Stimulated activated CD4-positive, alpha-beta T cell treated with anti-CD3 and anti-CD28 coated beads, TNF-alpha, amount 100 ng/mL, for 1 hour (primary cell): ENCODE measurements at regions not wholly inside any gene's neighbourhood (a gene's known extent, or its start where the extent isn't known, plus 50 kb on each side); places are given as distances from the start of the nearest gene placed in this dataset.
A peak's percentile ranks its signal among the peaks of the same experiment; 100 is the strongest.
"Not testable (repeated sequence)": the region's sequence is repeated elsewhere in the genome, so short reads cannot be mapped to it uniquely, and the experiment has no call there.

Experiments
- DNase-seq, 3 donors: peaks; one replicate each; pipeline ENCODE4 v3.0.0-alpha.2; 2020; ENCODE audit warnings: low read depth in 3 of 3, low spot score in 1 of 3

DNA sequence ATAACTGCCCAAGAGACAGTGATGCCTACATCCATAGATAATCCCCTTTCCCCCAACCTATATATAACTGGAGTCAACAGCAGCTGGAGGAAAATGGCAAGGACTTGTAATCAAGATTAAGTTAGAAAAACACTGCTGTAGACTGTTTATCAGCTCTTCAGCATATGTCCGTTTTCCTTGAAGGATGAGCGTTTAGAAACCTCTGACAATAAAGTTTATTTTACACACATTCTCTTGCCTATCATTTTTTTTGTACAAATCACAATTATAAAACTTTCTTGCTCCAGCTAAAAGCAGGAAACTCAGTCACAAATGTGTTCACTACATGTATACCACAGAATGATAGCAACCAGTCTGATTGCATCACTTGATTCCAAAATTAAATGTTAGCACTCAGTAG is 50.8 kb downstream of the PPIAL4G start:
- not testable (repeated sequence) for DNase-seq

DNA sequence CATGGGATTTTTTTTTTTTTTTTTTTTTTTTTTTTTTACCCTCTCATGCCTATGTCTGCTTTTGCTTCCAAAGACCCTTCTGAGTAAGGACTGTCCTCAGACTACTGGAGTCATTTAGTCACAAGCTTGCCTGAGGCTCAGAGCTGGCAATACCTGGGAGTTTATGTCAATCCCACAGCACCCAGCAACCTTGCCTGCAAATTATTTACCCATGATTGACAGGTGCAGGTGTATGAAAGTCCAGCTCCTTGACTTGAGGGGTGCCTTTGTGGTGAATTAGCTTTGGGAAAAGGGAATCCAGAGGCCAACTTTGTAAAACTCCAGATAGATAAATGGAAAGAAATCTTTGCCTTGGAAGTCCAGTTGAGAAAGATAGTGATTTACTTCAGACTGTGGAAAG is 53.2 kb downstream of the PPIAL4G start:
- not testable (repeated sequence) for DNase-seq

DNA sequence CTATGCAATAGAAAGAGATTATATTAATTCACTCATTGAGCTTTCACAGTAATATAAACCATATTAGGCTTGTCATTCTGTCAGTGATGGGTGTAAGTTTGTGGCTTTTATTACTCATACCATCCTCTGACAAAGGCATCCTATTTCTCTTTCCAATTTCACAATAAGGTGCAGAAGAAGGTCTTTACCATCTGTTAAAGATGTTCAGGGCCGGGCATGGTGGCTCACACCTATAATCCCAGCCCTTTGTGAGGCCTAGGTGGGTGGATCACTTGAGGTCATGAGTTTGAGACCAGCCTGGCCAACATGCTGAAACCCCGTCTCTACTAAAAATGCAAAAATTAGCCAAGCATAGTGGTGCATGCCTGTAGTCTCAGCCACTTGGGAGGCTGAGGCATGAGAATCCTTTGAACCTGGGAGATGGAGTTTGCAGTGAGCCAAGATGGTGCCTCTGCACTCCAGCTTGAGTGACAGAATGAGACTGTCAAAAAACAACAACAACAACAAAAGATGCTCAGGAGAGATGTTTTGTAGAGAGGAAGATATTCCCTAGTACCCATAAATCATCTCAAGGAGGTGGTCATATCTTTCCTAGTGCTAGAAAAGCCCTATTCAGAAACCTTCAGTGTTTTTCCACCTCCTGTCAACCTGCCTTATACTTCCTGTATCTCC is 56.0 kb downstream of the PPIAL4G start:
- DNase-seq: not testable (repeated sequence)

DNA sequence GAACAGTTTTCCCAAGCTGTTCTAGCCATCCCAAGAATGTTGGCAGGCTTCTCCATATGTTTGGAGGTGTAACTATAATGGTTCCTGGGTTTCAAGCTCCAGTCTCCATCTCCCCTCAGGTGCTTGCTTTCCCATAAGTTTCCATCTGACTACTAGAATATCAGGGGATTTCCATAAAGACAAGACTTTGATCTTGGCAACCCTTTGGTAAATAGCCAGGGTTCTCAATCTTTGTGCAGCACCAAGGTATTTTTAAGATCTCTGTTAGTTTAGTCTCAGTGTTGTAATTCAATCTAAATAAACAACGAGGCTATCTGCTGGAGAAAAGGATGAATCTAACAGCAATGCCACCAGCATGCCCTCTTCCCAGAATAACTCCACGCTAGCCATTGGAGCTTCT is 56.7 kb downstream of the PPIAL4G start:
- not testable (repeated sequence) for DNase-seq

DNA sequence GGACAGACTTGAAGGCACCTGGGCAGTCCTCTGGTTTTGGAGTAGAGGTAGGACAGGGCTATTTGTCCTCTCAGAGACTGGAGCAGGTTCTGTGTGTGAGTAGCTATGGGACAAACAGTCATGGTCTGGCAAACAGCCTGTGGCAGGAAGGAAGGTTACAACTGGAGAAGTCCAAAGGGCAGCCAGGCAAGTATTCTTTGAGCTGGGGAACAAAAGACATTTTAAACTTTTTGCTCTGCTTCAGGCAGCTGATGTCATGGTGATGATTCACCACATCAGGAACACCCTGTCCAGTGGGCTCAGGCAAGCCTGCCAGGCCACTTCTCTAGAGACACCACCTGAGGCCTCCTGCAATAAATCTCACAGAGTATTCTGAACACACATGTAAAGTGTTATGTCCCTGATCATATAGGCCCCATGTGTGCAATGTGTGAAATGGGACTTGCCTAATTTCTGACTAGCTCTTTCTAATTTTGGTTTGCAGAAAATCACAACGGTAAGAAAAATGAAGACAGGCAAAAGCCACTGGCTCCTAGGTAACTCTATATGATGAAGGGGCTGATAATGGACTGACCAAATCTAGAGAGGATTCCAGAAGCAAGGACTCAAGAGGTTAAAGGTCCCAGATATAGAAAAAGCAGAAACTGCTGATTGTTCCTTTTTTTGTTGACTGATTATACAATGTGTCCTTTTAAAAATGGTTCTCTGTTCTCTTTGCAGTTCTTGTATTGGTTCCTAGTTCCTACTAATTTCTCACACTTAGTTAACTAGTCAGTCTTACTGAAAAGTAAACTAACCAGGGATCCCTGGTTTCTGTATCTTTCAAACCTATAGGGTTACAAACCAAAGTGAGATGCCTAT is 58.7 kb downstream of the PPIAL4G start:
- DNase-seq: not testable (repeated sequence)

DNA sequence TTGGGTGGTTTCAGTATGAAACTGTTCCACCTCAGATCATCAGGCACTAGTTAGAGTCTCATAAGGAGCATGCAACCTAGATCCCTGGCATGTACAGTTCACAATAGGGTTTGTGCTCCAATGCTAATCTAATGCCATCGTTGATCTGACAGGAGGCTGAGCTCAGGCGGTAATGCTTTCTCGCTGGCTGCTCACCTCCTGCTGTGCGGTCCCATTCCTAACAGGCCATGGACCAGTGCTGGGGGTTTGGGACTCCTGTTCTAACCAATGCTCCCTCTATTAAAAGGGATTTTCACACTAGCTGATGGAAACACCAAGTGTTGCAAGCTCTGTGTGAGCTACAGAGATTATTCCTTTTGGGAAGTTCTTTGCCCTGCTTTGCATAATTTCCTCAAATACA is 60.2 kb downstream of the PPIAL4G start:
- not testable (repeated sequence) for DNase-seq

DNA sequence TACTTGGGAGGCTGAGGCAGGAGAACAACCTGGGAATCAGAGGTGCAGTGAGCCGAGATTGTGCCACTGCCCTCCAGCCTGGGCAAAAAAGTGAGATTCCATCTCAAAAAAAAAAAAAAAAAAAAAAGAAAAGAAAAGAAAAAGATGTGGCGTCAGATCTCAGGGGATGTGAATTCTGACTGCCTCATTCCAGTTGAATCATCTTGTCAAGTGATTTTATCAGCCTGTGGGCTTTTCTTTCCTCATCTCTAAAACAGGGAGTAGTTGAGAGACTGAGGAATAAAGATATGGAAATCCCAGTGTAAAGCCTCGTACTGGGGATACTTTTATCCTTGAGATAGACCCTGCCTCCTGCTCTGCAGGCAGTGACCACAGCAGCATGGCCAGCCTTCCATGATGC is 65.9 kb downstream of the PPIAL4G start:
- not testable (repeated sequence) for DNase-seq

DNA sequence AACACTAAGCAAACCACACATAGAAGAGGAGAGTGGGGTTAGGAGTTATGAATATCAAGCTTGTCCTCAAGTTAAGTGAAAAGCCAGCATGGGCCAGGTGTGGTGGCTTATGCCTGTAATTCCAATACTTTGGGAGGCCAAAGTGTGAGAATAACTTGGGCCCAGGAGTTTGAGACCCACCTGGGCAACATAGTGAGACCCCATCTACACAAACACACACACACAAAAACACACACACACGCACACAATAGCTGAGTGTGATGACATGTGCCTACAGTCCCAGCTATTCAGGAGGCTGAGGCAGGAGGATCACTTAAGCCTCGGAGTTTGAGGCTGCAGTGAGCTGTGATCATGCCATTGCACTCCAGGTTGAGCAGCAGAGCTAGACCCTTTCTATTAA is 69.7 kb downstream of the PPIAL4G start:
- not testable (repeated sequence) for DNase-seq

DNA sequence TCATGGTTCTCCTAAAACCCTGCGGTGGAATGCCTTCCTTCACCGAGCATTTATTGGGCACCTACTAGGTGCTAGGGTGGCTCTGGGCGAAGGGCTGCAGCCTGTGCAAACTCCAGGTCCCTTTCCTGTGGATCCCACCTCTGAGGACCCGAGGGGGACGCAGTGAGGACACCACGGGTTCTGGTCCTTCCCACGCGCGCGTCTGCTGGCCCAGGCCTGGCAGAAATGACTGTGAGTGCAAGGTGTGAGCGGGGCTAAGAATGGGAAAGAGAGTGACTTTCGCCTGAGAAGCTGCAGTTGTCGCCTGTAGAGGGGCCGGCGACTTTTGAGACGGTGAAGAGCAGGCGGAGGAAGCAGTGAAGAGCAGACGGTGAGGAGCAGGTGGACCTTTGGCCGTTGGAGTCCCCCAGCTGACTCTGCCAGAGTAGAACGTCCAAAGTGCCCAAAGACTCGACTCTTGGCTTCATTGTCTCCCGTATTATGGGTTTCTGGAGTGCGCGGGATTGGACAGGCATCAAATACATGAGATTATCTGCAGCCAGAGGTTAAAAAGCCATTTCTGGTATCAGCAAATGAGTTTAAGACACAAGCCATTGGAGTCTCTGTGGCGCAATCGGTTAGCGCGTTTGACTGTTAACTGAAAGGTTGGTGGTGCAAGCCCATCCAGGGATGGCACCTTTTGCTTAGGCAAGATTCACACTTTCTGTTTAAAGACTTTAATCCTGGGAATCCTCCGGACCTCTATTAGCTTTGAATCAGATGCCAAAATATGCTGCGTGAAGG is 78.1 kb downstream of the PPIAL4G start:
- not testable (repeated sequence) for DNase-seq

DNA sequence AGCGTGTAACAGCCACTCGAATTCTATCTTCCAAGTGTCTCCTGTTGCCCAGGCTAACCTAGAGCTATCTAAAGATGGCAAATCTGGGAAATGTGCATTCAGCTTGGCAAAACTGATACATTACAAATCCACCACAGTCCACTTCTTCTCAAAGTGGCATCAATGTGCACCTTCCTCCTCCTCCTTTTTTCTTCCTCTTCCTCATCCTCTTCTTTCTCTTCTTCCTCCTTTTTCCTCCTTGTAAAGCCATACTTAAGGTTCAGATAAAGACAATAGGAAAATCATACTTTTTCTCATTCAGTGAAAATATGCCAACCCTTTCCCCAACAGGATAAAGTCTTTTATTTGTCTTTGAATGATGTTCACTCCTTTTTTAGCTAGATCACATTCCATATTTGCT is 79.2 kb downstream of the PPIAL4G start:
- not testable (repeated sequence) for DNase-seq

DNA sequence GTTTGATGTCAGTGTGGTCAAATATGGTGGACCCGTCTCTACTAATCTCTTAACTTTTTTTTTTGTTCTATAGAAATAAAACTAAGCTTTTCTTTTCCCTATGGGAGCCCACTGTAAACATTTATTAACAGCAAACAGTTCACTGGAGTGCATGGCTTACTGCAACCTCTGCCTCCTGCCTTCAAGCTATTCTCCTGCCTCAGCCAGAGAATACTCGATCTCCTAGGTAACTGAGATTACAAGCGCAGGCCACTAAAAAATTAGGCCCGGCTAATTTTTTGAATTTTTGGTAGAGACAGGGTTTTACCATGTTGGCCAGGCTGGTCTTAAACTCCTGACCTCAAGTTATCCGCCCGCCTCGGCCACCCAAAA is 80.0 kb downstream of the PPIAL4G start:
- not testable (repeated sequence) for DNase-seq

DNA sequence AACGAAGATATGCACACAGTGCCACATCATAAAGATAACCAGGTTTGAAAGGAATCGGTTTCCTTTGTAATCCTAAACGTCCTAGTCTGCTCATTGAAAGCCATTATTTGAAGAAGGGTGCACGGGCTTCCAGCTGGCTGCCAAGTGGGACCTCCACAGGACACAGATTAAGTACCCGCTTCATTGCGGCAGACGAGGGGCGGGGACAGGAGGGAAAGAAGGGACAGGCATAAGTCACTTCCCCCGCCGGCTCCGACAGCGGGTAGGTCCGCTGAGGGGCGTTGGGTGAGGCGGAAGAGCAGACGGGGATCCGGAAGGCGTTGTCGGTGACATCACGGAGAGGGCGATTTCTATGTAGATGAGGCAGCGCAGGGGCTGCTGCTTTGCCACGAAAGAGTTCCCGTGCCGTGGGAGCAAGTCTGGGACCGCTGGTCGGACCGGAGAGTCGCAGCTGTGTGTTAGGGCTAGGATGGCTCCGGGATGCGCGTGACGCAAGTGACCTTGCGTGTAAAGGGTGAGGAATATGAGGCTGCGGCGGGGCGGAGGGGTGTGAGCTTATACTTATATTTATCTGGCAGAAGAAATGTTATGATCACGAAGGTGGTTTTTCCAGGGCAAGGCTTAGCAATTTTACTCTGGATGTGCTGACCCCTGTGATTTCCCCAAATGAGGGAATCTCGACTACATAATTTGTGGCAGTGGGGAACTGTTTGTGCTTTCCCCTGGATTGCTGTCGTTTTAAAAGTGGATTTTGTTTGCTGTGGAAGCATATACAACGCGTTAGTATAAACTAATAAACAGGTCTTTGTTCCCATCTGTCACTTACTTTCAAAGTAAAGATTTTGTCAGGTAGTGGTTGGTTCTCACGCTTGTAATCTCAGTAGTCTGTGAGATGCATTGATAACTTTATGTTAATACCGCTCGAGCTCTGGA is 80.7 kb downstream of the PPIAL4G start:
- DNase-seq: peak; percentile 66 to 67 (median 67)

DNA sequence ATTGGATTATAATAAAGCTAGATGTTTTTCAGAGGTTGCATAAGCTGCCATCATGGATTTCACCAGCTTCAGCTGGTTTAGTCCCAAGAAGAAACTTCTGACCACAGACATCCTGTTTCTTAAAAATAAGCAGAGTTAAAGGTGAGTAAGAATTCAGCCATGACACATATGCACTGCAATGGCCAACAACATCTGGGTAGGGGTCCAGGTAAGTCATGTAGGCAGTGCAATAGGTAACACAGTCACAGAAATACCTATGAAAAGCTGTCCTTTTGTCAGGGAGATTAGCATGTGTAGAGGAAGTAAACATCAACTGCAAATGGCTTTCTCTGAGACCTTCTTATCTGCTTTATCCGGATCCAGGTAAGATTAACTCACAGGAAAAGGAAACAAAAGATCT is 85.6 kb downstream of the PPIAL4G start:
- not testable (repeated sequence) for DNase-seq

DNA sequence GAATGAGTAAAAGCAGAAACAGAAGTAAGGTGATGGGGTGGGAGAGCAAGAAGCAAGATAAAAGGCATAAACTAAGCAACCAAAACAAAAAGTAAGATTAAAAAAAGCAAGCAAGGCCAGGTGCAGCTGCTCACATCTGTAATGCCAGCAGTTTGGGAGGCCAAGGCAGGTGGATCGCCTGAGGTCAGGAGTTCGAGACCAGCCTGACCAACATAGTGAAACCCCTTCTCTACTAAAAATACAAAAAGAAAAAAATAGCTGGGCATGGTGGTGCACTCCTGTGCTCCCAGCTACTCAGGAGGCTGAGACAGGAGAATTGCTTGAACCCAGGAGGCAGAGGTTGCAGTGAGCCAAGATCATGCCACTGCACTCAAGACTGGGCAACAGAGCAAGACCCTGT is 90.6 kb downstream of the PPIAL4G start:
- not testable (repeated sequence) for DNase-seq

DNA sequence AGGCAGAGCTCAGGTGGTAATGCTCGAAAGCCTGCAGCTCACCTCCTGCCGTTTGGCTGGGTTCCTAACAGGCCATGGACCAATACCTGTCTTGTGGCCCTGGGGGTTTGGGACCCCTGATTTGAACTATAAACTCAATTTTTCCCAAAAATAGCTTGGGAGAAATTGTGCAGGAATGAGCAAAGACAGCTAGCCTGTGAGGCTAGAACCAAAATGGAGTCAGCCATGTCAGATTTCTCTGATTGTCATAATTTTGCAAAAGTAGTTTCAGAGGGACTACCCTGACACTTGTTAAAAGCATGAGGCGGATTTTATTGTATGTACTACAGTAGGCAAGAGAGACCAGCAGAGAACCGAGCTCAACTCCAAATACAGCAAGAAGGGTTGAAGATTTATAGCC is 91.8 kb downstream of the PPIAL4G start:
- DNase-seq: not testable (repeated sequence)

DNA sequence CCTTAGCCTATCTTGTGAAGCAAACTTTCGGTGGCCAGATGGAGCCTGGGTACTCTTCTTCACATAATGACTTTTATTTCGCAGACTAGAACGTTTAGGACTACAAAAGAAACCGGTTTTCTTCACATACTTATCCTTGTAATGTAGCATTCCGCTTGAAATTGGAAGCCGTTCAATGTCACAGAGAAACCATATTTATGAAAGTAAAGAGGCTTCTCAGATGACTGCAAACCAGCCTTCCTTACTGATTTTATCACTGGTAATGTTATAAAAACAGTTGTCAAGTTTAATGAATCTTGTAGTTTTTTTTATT is 94.1 kb downstream of the PPIAL4G start:
- no peak for DNase-seq

DNA sequence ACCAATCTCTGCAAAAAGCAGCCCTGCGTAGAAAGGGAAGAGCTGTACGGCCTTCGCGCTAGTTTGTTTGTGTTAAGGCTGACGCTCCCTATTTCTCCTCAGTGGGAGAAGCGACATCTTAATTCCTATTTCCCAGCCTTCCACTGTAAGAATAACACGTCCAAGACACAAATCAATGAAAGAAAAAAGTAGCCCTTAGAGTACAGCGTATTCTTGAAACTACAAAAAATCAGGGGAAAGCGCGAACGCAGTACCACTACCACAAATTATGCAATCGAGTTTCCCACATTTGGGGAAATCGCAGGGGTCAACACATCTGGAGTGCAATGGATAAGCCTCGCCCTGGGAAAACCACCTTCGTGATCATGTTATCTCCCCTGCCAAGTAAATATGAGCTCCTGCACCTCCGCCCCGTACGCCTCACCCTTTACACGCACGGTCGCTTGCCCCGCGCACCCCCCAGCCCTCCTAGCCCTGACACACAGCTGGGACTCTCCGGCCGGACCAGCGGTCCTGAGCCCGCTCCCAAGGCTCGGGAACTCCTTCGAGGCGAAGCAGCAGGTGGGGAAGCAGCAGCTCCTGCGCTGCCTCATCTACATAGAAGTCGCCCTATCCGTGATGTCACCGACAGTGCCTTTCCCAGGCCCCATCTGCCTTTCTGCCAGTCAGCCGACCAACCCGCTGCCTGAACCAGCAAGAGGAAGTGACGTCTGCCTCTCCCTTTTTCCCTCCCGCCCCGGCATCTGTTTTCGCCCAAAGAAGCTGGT is 94.7 kb downstream of the PPIAL4G start:
- DNase-seq: peak; percentile 68 to 69 (median 68)

DNA sequence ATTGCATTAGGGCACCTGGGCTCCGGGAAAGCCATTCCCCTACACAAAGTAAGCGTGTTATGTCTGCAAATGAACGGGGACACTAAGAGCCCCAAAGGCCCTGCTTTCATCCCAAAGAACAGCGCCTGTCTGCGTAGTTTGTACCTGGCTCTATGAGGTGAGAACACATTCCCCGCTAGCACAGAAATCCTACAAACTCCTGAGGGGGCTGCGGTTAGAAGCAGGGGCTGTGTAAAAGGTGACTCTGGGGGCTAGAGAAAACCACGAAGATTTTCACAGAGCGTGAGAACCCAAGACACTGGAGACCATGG is 95.2 kb downstream of the PPIAL4G start:
- not testable (repeated sequence) for DNase-seq

DNA sequence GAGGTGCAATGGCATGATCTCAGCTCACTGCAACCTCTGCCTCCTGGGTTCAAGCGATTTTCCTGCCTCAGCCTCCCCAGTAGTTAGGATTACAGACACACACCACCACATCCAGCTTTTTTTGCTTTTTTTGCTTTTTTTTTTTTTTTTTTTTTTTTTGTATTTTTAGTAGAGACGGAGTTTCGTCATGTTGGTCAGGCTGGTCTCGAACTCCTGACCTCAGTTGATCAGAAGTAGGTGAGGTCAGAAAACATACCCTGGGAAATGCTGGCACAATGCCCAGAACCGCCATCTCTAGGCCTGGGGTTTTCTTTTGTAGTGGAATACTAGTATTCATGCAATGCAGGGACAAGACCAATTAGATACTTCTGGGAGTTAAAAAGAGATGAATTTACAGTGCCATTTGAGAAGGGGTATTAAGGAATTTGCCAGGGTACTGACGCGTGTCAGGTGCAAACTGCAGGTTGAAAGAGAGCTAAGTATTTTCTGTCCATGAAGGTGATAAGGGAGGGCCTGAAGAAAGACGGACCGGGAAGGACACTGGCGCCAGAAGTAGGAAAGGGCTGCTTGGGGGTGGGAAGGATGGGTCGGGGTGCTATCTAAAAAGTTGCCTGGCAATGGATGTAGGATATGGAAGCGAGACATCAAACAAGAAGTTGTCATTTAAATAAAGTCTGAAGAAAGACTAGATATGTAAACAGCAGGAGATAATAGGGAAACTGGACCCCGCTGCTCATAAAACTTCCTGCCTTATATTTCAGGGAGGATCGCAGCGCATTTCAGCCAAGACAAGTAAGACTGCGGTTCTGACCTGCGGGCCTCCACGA is 95.8 kb downstream of the PPIAL4G start:
- not testable (repeated sequence) for DNase-seq
